ENCODE measurements at regions not wholly inside any gene's neighbourhood (a gene's known extent, or its start where the extent isn't known, plus 50 kb on each side); places are given as distances from the start of the nearest gene placed in this dataset.

DNA sequence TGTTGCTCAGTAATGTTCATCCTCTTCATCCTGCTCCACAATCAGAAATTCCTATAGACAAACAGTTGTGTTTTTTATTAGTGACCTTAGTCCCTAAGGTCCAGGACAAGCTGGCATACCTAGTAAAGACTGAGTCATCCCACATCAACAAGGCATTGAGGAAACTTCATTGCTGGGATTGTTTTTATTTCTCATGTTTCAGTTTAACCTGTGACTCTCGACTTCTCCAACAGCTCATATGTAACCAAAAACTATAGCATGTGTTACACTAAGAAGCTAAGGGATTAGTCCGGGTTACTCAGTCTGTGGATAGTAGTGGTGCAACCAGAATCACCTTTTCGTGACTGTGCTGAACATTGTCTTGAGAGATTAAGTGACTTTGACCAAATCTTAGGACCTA is 292.1 kb downstream of the RDH14 start:
- DNase-seq (ENCODE audit: low read depth in 1 of 2, low spot score in 2 of 2) (no peak), FAIRE-seq (no peak)
- no peak overlapping the region for H3K18ac ChIP-seq (ENCODE audit: extremely low read depth, low read length)
- no peak overlapping the region for H3K27ac ChIP-seq (ENCODE audit: low read depth, low read length)
- no peak overlapping the region for H3K14ac ChIP-seq (ENCODE audit: insufficient read length)
- no peak overlapping the region for H3K4ac ChIP-seq (replicated peaks; ENCODE audit: insufficient read length, low read depth, low read length)
- H2BK15ac ChIP-seq (ENCODE audit: low read length) = no peak overlapping the region
- H4K8ac ChIP-seq (ENCODE audit: extremely low read depth, insufficient read depth, low read length) = no peak overlapping the region
- H2AFZ ChIP-seq (ENCODE audit: low read length) = no peak overlapping the region
- no peak overlapping the region for H4K91ac ChIP-seq (replicated peaks; ENCODE audit: insufficient read length, low read length)
- no peak overlapping the region for H2BK12ac ChIP-seq (ENCODE audit: low read depth, low read length)
- ChIA-PET POLR2A (ENCODE audit: partially characterized antibody) (no interaction called here), CTCF (ENCODE audit: partially characterized antibody) (interaction anchor here (0.6 to 3.9 kb wide), 4 partner anchors 18 to 456 kb away, joined by 3 to 18 read pairs (median 4); no protein-coding TSS in a partner anchor)
- no peaks in the 10 kb centered on the region for H3K36me3 ChIP-seq (ENCODE audit: control insufficient read depth in 2 of 4, insufficient read depth in 4 of 4, low read length in 3 of 4)
- H3K23ac ChIP-seq (ENCODE audit: insufficient read length) = no peak overlapping the region
- WGBS, 2 experiments (ENCODE audit: extremely low coverage in 1 of 2, insufficient coverage in 1 of 2, insufficient read length in 1 of 2, insufficient replicate concordance in 2 of 2, low coverage in 1 of 2, low lambda C conversion rate in 2 of 2, missing lambda C conversion rate in 1 of 2) = 79% methylated on average over 3 of the region's 3 CpGs; no CpG with 5 or more reads in 1 of the 2 experiments
- no peak overlapping the region for H3K4me3 ChIP-seq (ENCODE audit: extremely low read depth in 1 of 4, insufficient read depth in 2 of 4, low read depth in 3 of 4, low read length in 4 of 4)
- no peaks in the 10 kb centered on the region for H3K23me2 ChIP-seq (ENCODE audit: low read depth, low read length)
- no peak overlapping the region for H2BK20ac ChIP-seq (ENCODE audit: low read length)
- H3K4me1 ChIP-seq (replicated peaks in 1 of 4; ENCODE audit: control insufficient read depth in 3 of 4, insufficient read depth in 4 of 4, low read length in 3 of 4) = no peaks in the 10 kb centered on the region
- H2AK5ac ChIP-seq (ENCODE audit: low read depth, low read length) = no peak overlapping the region
- no peak overlapping the region for H3K4me2 ChIP-seq (ENCODE audit: insufficient read depth in 1 of 2, low read depth in 2 of 2, low read length in 2 of 2)
- H4K20me1 ChIP-seq (replicated peaks in 1 of 2; ENCODE audit: control insufficient read depth in 1 of 2, insufficient read depth in 2 of 2, low read length in 2 of 2) = no peaks in the 10 kb centered on the region
- H3K56ac ChIP-seq (replicated peaks; ENCODE audit: insufficient read length, low read depth, low read length) = no peak overlapping the region
- no peaks in the 10 kb centered on the region; a peak in 1 of 4 replicates for H3K9me3 ChIP-seq (ENCODE audit: insufficient read depth in 2 of 2, low read depth in 1 of 2, low read length in 1 of 2)
- no peaks in the 10 kb centered on the region for H3K79me1 ChIP-seq (ENCODE audit: low read depth, low read length)
- H2BK120ac ChIP-seq (replicated peaks; ENCODE audit: low read depth, low read length) = no peak overlapping the region
- no peaks in the 10 kb centered on the region for H3K27me3 ChIP-seq (replicated peaks in 1 of 4; ENCODE audit: control insufficient read depth in 3 of 4, extremely low read depth in 1 of 4, insufficient read depth in 3 of 4, low read length in 3 of 4)
- no peaks in the 10 kb centered on the region for H3K79me2 ChIP-seq (ENCODE audit: control insufficient read depth in 1 of 2, insufficient read depth in 2 of 2, low read length in 2 of 2)
- no peak overlapping the region for H2BK5ac ChIP-seq (ENCODE audit: low read depth, low read length)
- no peak overlapping the region for H3K9ac ChIP-seq (replicated peaks in 1 of 4; ENCODE audit: extremely low read depth in 1 of 4, low read depth in 3 of 4, low read length in 3 of 4)
- H4K5ac ChIP-seq (ENCODE audit: insufficient read length, low read depth, low read length) = no peak overlapping the region
- TF ChIP-seq SP1 (IDR thresholded peaks at IDR 0.05; ENCODE audit: low read depth, low read length) (no peak), KDM1A (IDR thresholded peaks at IDR 0.05; ENCODE audit: borderline replicate concordance, low read length) (no peak), CBX5 (IDR thresholded peaks at IDR 0.05; ENCODE audit: low read depth, low read length) (no peak), RNF2 (IDR thresholded peaks at IDR 0.05; ENCODE audit: borderline replicate concordance, low read depth, low read length, missing control alignments, poor library complexity, severe bottlenecking) (no peak), SP2 (IDR thresholded peaks at IDR 0.05; ENCODE audit: low read length) (no peak), KDM5A (IDR thresholded peaks at IDR 0.05; ENCODE audit: low read length) (no peak), CEBPB (IDR thresholded peaks at IDR 0.05; ENCODE audit: low read depth, low read length) (no peak), JUN (IDR thresholded peaks at IDR 0.05; ENCODE audit: low read depth, low read length) (no peak), CHD1 (IDR thresholded peaks at IDR 0.05; ENCODE audit: low read depth, low read length) (no peak), E2F6 (IDR thresholded peaks at IDR 0.05) (no peak), BACH1 (IDR thresholded peaks at IDR 0.05; ENCODE audit: low read length) (no peak), EP300 (IDR thresholded peaks at IDR 0.05; ENCODE audit: borderline replicate concordance in 1 of 2, low read depth in 2 of 2, low read length in 2 of 2) (no peak), TEAD4 (IDR thresholded peaks at IDR 0.05; ENCODE audit: low read depth, low read length) (no peak), USF2 (IDR thresholded peaks at IDR 0.05; ENCODE audit: low read length) (no peak)
